H9 (cell line): ENCODE measurements at regions not wholly inside any gene's neighbourhood (a gene's known extent, or its start where the extent isn't known, plus 50 kb on each side); places are given as distances from the start of the nearest gene placed in this dataset.

ENCODE experiments used
- DNase-seq: peaks from one replicate; pipeline ENCODE4 v3.0.0-alpha.2; 2017
- H2AFZ ChIP-seq: one replicate; pipeline ENCODE4 v1.6.1; 2013; ENCODE audit warnings: mild to moderate bottlenecking, low read length, control low read depth, moderate library complexity
- H2AK5ac ChIP-seq: 2 replicates; pipeline ENCODE4 v1.6.1; 2013; ENCODE audit warnings: low read length, control low read depth, mixed read lengths; ENCODE audit not compliant: insufficient read length
- H2BK120ac ChIP-seq: one replicate; pipeline ENCODE4 v1.6.1; 2013; ENCODE audit warnings: low read depth, mild to moderate bottlenecking, low read length, control low read depth, inconsistent platforms; ENCODE audit not compliant: poor library complexity, severe bottlenecking
- H2BK12ac ChIP-seq: 2 replicates; pipeline ENCODE4 v1.6.1; 2013; ENCODE audit warnings: low read length, control low read depth, mixed read lengths, low read depth; ENCODE audit not compliant: insufficient read length
- H2BK15ac ChIP-seq: 2 replicates; pipeline ENCODE4 v1.6.1; 2013; ENCODE audit warnings: low read depth, low read length, control low read depth
- H2BK20ac ChIP-seq: one replicate; pipeline ENCODE4 v1.6.1; 2013; ENCODE audit warnings: low read depth, mild to moderate bottlenecking, low read length, control low read depth, inconsistent platforms; ENCODE audit not compliant: poor library complexity, severe bottlenecking
- H2BK5ac ChIP-seq: 2 replicates; pipeline ENCODE4 v1.6.1; 2013; ENCODE audit warnings: low read length, control low read depth, mixed read lengths; ENCODE audit not compliant: insufficient read length
- H3K14ac ChIP-seq: 2 replicates; pipeline ENCODE4 v1.6.1; 2013; ENCODE audit warnings: low read length, control low read depth; ENCODE audit not compliant: insufficient read depth
- H3K18ac ChIP-seq: 2 replicates; pipeline ENCODE4 v1.6.1; 2013; ENCODE audit warnings: low read depth, mild to moderate bottlenecking, mixed read lengths, low read length, control low read depth; ENCODE audit not compliant: insufficient read length
- H3K23ac ChIP-seq: 2 replicates; pipeline ENCODE4 v1.6.1; 2013; ENCODE audit warnings: low read length, control low read depth, mixed read lengths, low read depth; ENCODE audit not compliant: insufficient read length
- H3K23me2 ChIP-seq: 2 replicates; pipeline ENCODE4 v1.6.1; 2013; ENCODE audit warnings: low read depth, mild to moderate bottlenecking, mixed read lengths, low read length, control low read depth; ENCODE audit not compliant: insufficient read length, poor library complexity, severe bottlenecking
- H3K27ac ChIP-seq: 2 replicates; pipeline ENCODE4 v1.5.1; 2013; ENCODE audit warnings: low read length, control low read depth, mixed read lengths, low read depth; ENCODE audit not compliant: insufficient read length
- H3K27me3 ChIP-seq: 2 replicates; pipeline ENCODE4 v1.6.1; 2013; ENCODE audit warnings: low read length, control low read depth, inconsistent platforms; ENCODE audit not compliant: insufficient read depth
- H3K4ac ChIP-seq: 2 replicates; pipeline ENCODE4 v1.6.1; 2013; ENCODE audit warnings: low read depth, mild to moderate bottlenecking, control low read depth, inconsistent platforms, low read length, moderate library complexity
- H3K4me1 ChIP-seq: 2 replicates; pipeline ENCODE4 v1.6.1; 2013; ENCODE audit warnings: low read length, control low read depth, inconsistent platforms; ENCODE audit not compliant: insufficient read depth
- H3K4me2 ChIP-seq: 2 replicates; pipeline ENCODE4 v1.6.1; 2013; ENCODE audit warnings: low read length, control low read depth, mixed read lengths; ENCODE audit not compliant: insufficient read length, insufficient read depth
- H3K56ac ChIP-seq: 2 replicates; pipeline ENCODE4 v1.6.1; 2013; ENCODE audit warnings: low read depth, mild to moderate bottlenecking, mixed read lengths, low read length, control low read depth; ENCODE audit not compliant: insufficient read length
- H3K79me1 ChIP-seq: 2 replicates; pipeline ENCODE4 v1.6.1; 2013; ENCODE audit warnings: low read depth, mild to moderate bottlenecking, moderate library complexity, low read length, control low read depth, inconsistent platforms; ENCODE audit not compliant: insufficient read depth, poor library complexity, severe bottlenecking
- H3K79me2 ChIP-seq: 2 replicates; pipeline ENCODE4 v1.6.1; 2013; ENCODE audit warnings: low read length, control low read depth, inconsistent platforms; ENCODE audit not compliant: insufficient read depth
- H3K9ac ChIP-seq: 2 replicates; pipeline ENCODE4 v1.6.1; 2013; ENCODE audit warnings: low read length, control low read depth, mixed read lengths; ENCODE audit not compliant: insufficient read length; ENCODE audit errors: extremely low read depth
- H3K9me3 ChIP-seq: one replicate; pipeline ENCODE4 v1.6.1; 2013; ENCODE audit warnings: low read depth, low read length, inconsistent platforms; ENCODE audit not compliant: control insufficient read depth
- H3T11ph ChIP-seq: one replicate; pipeline ENCODE4 v1.6.1; 2013; ENCODE audit warnings: mild to moderate bottlenecking, low read length, control low read depth, inconsistent platforms
- H4K20me1 ChIP-seq: one replicate; pipeline ENCODE4 v1.6.1; 2013; ENCODE audit not compliant: control insufficient read depth, insufficient read length, insufficient read depth
- H4K5ac ChIP-seq: 2 replicates; pipeline ENCODE4 v1.6.1; 2013; ENCODE audit warnings: low read depth, mild to moderate bottlenecking, mixed read lengths, low read length, control low read depth; ENCODE audit not compliant: insufficient read length
- H4K8ac ChIP-seq: replicated peaks from 2 replicates; pipeline ENCODE4 v1.6.1; 2013; ENCODE audit warnings: low read length, control low read depth, mixed read lengths, low read depth; ENCODE audit not compliant: insufficient read length
- H4K91ac ChIP-seq: 2 replicates; pipeline ENCODE4 v1.6.1; 2013; ENCODE audit warnings: low read depth, mild to moderate bottlenecking, moderate library complexity, mixed read lengths, low read length, control low read depth; ENCODE audit not compliant: insufficient read length
- H3K27ac Mint-ChIP-seq, 3 experiments: 2 replicates in 2 of 3; 3 replicates in 1 of 3; pipeline ENCODE4 v1.8.0; 2020 to 2021; ENCODE audit warnings: mixed read lengths in 3 of 3, mild to moderate bottlenecking in 1 of 3, moderate library complexity in 1 of 3
- H3K27me3 Mint-ChIP-seq: 2 replicates; pipeline ENCODE4 v1.8.0; 2021; ENCODE audit warnings: low read depth, mild to moderate bottlenecking, moderate library complexity, mixed read lengths
- H3K36me3 Mint-ChIP-seq, 3 experiments: 2 replicates in 2 of 3; 3 replicates in 1 of 3; pipeline ENCODE4 v1.8.0; 2020 to 2021; ENCODE audit warnings: low read depth in 3 of 3, mixed read lengths in 3 of 3; ENCODE audit not compliant: insufficient read depth in 1 of 3
- H3K4me1 Mint-ChIP-seq, 2 experiments: 2 replicates each; pipeline ENCODE4 v1.8.0; 2020; ENCODE audit warnings: mixed read lengths in 2 of 2
- H3K4me3 Mint-ChIP-seq, 2 experiments: 2 replicates in 1 of 2; 3 replicates in 1 of 2; pipeline ENCODE4 v1.8.0; 2020 to 2021; ENCODE audit warnings: mild to moderate bottlenecking in 2 of 2, mixed read lengths in 2 of 2, moderate library complexity in 1 of 2
- H3K9me3 Mint-ChIP-seq, 2 experiments: 2 replicates in 1 of 2; 3 replicates in 1 of 2; pipeline ENCODE4 v1.8.0; 2020; ENCODE audit warnings: mild to moderate bottlenecking in 2 of 2, mixed read lengths in 2 of 2, moderate library complexity in 1 of 2
- WGBS: extraction: QIAGEN DNeasy Blood & Tissue Kit; methylation state at CpG from one replicate; pipeline ENCODE4 v1.1.7; 2013; ENCODE audit warnings: missing lambda C conversion rate, low lambda C conversion rate, mixed read lengths; ENCODE audit not compliant: insufficient read length; ENCODE audit errors: extremely low coverage; 5-methylcytosine and 5-hydroxymethylcytosine counted together
- TF ChIP-seq, protein P1 (sequence below): fragments of 200-600 bp; sonication (generic); conservative IDR thresholded peaks from 3 replicates; pipeline ENCODE4 v1.8.0; 2021; ENCODE audit warnings: antibody characterized with exemption, mild to moderate bottlenecking

DNA sequence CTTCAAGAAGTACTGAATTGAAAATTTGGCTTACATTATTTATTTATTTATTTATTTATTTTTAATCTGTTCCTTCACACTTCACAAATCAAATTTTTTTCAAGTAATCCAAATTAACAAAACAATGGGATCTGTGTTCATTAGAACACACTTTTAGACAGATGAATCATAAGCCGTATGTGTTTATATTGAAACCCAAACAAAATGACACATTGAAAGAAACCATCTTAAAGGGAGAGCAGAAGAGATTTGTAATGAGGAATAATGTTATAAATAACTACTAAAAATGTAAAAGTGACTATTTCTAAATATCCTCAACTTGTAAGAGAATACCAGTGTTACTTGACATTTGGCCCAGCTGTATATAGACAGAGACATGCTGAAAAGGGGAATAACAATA lies 991.0 kb upstream of the CHAC2 start:
- WGBS = no CpG with 5 or more reads among the region's 1 CpG
- H3K4me2 ChIP-seq = no peak overlapping the region
- no peak overlapping the region for H3K23ac ChIP-seq
- no peak overlapping the region for H3K4ac ChIP-seq
- H3K56ac ChIP-seq = no peak overlapping the region
- H2AK5ac ChIP-seq = no peak overlapping the region
- no peaks in the 10 kb centered on the region for H3K23me2 ChIP-seq
- H3K4me1 Mint-ChIP-seq = no peaks in the 10 kb centered on the region
- H2BK20ac ChIP-seq = no peak overlapping the region
- DNase-seq = no peak
- no peak overlapping the region for H2AFZ ChIP-seq
- H3K9me3 Mint-ChIP-seq = peaks cover 6 to 8% of the 10 kb centered on the region in 2 experiments; a peak in 2 of 5 replicates
- H3K18ac ChIP-seq = no peak overlapping the region
- no peak overlapping the region for H3T11ph ChIP-seq
- no peak overlapping the region for H3K4me3 Mint-ChIP-seq
- no peak overlapping the region for H3K14ac ChIP-seq
- no peak overlapping the region for H4K5ac ChIP-seq
- no peak overlapping the region for H2BK5ac ChIP-seq
- no peak overlapping the region for H2BK15ac ChIP-seq
- H3K9me3 ChIP-seq = no peaks in the 10 kb centered on the region
- peaks cover 0 to 2% (median 0%) of the 10 kb centered on the region in 3 experiments; a peak in 1 of 7 replicates for H3K36me3 Mint-ChIP-seq
- no peak overlapping the region for H3K9ac ChIP-seq
- H3K27ac ChIP-seq = no peak overlapping the region
- no peaks in the 10 kb centered on the region for H4K20me1 ChIP-seq
- no peaks in the 10 kb centered on the region for H3K79me1 ChIP-seq
- H4K8ac ChIP-seq = no peak overlapping the region
- no peak overlapping the region for H2BK120ac ChIP-seq
- no peaks in the 10 kb centered on the region for H3K79me2 ChIP-seq
- no peak overlapping the region for H2BK12ac ChIP-seq
- H4K91ac ChIP-seq = no peak overlapping the region
- no peaks in the 10 kb centered on the region for H3K4me1 ChIP-seq
- no peaks in the 10 kb centered on the region for H3K27me3 ChIP-seq
- H3K27me3 Mint-ChIP-seq = no peaks in the 10 kb centered on the region
- no peak overlapping the region for H3K27ac Mint-ChIP-seq
- TF ChIP-seq, protein P1, sequence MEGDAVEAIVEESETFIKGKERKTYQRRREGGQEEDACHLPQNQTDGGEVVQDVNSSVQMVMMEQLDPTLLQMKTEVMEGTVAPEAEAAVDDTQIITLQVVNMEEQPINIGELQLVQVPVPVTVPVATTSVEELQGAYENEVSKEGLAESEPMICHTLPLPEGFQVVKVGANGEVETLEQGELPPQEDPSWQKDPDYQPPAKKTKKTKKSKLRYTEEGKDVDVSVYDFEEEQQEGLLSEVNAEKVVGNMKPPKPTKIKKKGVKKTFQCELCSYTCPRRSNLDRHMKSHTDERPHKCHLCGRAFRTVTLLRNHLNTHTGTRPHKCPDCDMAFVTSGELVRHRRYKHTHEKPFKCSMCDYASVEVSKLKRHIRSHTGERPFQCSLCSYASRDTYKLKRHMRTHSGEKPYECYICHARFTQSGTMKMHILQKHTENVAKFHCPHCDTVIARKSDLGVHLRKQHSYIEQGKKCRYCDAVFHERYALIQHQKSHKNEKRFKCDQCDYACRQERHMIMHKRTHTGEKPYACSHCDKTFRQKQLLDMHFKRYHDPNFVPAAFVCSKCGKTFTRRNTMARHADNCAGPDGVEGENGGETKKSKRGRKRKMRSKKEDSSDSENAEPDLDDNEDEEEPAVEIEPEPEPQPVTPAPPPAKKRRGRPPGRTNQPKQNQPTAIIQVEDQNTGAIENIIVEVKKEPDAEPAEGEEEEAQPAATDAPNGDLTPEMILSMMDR = no peak
